ENCODE measurements at regions not wholly inside any gene's neighbourhood (a gene's known extent, or its start where the extent isn't known, plus 50 kb on each side); places are given as distances from the start of the nearest gene placed in this dataset.

DNA sequence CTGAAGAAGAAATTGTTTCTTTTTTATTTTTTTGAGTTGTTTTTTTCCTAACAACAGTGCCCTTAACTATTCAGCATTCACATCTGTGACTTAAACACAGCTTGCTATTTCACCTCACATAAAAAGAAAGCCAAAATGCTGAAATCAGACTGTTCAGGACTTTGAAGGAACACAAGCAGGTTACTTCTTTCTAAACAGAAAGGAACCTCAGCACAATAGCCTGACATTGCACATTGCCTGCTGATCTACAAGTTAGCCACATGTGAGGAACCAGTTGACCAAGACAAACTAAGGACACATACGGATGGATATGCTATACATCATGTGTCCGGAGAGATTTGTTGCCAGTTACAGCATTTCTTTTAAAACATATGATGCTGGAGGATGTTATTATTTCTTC is 331.1 kb downstream of the FSIP2 start:
- no peak for DNase-seq (ENCODE audit: low read depth)

DNA sequence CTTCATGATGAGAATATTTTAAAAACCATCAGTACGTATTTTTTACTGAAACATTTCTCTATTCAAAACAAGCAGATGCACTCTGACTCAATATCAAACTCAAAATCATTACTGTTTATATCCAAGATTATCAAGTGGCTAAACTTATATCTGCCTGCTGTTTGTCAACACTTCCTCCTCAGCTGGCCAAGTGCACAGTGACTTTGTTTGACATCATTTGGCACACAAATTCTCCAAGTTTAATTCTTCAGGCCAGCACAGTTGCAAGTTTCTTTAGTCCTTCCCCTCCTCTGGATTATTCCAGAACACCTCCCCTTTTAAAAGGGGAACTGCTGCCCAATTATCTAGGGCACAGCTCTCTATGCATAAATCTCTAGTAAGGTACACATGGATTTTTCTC is 346.6 kb downstream of the FSIP2 start:
- no peak for DNase-seq (ENCODE audit: low read depth)

DNA sequence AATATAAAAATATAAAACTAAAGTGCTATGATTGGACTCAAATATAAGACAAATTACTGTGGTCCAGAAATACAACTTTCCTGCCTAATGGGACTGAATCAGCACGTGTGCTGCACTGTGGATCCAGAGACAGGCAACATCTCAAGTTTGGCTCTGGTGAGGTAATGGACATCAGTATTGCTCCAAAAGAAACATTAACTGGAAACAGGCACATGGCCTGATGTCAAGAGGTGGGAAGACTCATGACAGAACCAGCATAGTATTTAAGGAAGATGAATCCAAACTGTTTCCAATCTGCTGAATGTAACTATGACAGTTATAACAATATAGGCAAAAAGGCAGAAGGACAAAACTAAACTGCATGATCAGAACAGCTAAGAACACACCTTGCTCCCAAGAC is 354.6 kb downstream of the FSIP2 start:
- no peak for DNase-seq (ENCODE audit: low read depth)

DNA sequence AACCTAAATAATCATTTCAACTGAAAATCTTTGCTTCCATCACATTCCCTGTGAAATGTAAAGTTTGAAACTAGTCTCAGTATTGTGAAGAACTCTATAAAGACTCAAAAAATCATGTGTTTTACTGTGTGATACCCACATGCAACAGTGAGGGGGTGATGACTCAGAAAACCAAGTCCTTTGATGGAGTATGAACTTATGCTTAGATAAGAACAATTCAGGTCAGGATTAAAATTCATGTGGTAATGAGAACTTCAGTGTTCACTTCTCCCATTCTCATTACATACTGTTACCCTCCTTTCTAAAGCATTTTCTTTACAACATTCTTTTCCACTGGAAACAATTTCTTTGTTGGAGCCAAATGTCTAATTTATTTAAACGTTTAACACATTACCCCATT is 360.2 kb downstream of the FSIP2 start:
- DNase-seq (ENCODE audit: low read depth) = no peak

DNA sequence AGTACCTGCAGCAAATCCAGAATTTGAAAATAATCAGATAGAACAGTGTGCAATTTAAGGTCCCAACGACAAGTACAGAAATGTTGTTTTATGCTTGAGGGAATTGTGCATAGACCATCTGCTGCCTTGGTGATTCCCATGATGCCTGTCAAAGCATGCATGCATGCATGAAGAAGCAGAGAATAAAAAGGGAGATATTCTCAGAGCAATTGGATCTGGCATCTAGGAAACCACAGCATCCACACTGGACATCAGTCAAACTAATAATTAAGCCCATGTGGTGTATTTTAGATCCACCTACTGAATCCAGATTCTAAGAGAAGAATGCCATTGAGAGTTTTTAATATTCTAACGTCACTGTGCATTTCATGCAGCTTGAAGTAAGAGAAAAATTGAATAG is 361.2 kb downstream of the FSIP2 start:
- DNase-seq (ENCODE audit: low read depth) = no peak

DNA sequence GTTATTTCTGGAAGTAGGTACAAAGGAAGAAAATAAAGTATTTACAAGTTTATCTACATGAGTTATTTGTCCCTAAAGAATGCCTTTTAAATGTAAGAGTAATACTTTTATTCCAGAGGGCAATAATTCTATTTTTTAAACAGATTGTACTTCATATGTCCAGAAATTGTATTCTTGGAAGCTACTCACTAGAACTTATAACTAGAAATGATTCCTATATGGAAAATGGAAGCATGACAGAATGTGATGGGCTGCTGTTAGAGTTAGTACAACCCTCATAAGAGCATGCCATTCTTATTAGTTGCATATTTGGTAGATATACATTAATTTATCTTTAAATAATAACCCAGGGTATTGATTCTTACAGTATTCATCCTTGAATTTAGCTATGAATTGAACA is 362.0 kb downstream of the FSIP2 start:
- no peak for DNase-seq (ENCODE audit: low read depth)

DNA sequence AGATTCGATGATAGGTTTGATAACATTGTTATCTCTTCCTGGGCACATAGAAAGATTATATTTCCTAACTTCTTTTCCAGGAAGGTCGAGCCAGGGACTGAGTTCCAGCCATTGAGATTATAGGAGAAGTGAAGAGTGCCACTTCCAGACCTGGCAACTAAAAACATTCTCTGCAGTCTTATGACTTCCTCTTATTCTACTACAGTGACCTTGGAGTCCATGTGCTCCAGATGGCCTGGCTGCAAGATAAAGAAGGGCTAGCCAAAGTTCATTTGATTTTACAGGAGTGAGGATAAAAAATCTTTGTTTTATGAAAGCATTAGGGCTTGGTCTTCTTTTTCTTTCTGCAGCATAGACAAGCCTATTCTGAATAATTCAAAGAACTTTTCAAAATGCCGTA is 363.0 kb downstream of the FSIP2 start:
- no peak for DNase-seq (ENCODE audit: low read depth)

DNA sequence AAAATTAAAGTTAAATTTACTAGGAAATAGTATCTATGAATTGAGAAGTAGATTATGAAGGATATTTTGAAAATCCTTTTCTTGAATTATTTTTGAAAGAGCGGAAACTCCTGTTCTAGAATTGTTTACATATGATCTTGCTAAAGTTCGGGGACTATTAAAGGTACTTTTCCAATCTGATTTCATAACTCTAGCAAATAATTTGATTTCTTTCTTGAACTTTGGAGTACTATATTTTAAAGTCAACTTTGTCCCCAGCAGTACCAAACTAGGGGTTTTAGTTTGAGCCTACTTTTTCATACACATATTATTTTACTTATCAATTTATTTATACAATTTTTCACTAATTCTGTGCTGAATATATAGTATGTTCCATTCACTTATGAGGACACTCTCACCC is 364.7 kb downstream of the FSIP2 start:
- no peak for DNase-seq (ENCODE audit: low read depth)

DNA sequence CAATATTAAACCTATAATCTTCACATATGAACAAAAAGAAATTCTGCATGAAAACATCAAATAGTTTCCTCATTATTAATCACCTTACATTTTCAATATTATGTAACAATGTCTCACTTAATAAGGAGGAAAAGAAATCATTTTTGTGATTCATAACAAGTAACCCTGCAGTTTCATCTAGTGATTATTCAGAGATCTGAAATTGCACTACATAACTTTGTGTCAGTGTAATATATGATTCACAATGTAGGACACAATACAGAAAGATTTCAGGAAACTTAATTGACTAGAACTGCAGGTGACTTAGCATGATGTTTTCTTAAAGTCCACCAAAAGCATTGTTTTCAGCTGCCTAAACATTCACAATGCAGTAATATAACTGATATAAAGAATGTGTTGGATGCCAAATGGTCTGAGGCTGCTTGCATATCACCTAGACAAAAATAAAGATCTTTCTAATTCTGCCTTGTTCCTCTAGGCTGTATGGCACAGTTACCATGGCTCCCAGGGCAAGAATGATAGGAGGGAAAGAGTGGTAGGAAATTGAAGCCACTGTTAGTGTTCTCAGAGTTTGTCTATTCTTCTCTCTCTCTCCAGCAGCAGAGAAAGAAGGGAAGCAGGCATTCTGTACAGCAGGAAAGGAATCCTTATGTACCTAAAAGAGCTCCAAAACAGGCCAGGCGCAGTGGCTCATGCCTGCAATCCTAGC is 366.6 kb downstream of the FSIP2 start:
- no peak for DNase-seq (ENCODE audit: low read depth)

DNA sequence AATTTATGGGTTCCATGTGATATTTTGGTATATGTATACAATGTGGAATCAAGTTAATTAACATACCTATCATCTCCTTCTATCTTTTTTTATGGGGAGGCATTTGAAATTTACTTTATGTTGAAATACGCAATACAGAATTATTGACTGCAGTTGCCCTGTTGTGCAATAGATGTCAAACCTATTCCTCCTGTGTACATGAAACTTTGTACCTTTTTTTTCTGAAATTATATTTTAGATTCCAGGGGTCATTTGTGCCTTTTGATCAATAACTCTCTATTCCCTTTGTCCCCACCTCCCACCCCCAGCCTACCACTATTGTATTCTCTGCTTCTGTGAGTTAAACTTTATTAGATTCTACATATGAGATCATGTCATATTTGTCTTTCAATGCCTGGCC is 369.9 kb downstream of the FSIP2 start:
- DNase-seq (ENCODE audit: low read depth) = no peak

DNA sequence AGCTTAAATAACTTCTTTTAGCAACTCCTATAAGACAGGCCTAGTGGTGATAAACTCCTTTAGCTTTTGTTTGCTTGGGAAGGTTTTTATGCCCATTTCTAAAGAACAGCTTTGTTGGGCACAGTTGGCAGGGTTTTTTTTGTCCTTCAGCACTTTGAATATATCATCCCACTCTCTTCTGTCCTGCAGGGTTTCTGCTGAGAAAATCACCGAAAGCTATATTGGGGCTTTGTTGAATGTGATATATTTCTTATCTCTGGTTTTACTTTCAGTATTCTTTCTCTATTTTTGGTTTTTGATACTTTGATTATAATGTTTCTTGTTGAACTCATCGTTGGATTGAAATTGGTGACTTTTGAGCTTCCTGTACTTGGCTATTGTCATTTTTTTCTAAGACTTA is 372.8 kb upstream of the ZC3H15 start:
- DNase-seq (ENCODE audit: low read depth) = no peak

DNA sequence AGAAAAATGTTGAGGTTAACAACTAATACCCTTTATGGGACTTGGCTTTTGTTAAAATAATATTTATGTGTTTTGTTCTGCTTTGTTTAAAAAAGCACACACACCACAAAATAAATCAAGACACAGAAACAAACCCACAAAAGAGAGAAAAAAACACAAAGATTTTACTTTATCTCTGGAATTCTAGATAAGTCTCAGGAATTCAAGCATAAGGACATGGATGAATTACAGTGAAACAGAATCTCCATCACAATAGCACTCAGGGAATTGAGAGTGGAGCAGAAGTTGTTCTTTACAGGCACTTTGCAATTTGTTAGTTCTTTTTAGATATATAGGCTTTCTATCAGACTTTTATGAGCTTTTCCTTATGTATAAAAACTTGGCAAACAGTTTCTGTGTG is 360.9 kb upstream of the ZC3H15 start:
- no peak for DNase-seq (ENCODE audit: low read depth)

DNA sequence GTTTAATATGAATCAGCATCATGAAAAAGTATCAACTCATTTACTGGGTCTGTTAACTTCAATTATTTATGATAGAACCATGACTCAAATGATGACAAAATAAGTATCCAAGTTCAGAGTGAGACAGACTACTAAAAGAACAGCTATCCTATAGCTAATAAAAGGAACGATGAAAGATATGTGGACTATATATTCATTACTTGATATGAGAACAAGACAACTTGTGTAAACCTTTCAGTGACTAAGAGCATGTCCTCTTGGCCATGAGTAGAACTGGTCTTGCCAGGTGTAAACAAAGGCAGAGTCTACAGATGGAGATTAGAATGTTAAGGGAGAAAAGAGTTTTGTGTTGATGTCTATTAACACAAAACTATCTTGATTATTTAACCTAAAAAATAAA is 360.4 kb upstream of the ZC3H15 start:
- DNase-seq (ENCODE audit: low read depth) = no peak

DNA sequence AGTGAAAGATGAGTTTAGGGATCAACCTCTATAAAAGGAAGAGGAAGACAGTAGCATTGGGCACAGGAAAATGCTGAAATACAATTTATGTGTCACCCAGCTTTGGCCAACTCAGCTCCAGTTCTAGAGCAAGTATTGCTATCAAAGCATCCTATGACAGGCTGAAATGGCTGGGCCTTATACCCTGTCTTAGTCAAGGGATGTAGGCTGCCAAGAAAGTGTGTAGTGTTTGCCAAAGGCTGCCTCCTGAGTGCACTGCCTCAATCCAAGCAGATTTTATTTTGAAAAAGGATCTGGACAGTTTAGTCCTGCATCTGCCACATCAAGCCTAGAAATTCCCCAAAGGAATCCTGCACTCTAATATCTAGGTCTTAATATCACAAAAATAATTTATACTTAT is 359.9 kb upstream of the ZC3H15 start:
- DNase-seq (ENCODE audit: low read depth) = no peak

DNA sequence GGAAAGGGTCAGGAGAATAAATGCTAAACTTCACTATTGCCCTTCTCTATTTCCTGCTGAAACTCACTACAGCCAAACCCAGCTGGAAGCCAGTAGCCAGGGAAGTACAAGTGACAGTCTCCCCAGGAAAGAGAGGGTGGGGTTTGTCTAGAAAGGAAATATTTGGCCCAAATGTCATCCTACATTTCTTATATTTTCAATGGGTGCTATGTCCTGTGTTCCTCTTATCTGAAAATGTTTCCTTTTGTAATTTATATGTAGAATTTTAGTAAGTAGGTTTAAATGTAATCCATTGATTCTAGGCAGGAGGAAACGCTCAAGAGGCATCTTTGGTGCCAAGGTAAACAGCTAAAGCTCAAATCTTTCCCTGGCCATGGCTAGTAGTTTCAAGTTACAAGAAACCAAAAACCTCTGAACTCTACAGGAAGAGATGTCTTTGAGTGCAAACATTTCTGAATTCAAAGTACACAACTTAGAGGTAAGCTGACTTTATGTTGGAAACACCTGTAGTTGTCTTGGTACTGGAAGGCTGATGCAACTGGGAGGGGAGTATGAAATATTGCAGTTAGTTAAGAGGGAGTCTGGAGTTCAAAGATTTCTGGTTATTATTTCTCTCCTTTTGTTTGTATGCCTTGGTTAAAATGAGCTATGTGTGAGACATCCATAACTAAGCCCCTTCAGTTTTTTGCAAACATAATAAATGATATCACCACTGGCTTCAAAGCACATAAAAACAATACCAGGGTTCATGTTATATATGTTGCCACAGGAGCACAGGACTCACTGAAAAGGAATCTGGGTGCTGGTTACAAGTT is 356.1 kb upstream of the ZC3H15 start:
- peak; percentile 24 for DNase-seq (ENCODE audit: low read depth)

DNA sequence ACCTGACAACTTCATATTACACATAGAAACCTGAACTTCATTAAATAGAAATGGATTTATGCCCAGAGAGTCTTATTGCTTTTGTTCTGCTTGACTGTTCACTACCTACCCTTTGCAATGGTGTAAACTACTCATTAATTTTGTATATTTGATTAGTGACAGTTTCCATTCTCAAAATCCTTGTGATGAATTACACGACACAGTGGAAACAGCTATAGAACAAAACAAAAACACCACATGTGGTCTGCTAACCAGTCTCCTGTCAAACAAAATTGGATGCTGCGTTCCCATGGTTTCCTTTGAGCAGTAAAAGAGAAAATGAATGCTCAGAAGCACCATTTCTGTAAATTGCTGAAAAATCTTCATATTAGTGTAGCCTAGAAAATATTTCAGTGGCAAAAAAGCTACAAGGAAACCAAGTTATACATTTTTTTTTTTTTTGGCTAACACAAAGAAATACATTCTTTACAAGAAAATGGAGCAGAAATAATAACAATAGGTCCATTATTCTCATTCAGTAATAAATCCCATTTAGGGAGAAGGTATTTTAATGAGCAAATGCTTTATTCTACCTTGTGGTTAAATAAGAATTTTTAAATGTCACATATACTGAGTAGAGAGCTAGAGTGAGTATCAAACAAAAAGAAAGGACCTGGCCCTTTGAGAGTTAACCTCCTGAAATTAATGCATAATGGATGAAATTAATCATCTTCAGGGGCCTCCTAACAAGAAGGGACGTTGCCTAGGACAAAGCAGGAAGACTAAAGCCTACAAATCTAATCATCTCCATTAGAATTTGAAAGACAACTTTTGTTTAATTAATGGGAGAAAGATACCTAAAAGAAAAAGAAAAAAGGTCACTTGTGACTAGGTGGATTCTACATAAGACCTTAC is 355.1 kb upstream of the ZC3H15 start:
- DNase-seq (ENCODE audit: low read depth) = peak; percentile 1

DNA sequence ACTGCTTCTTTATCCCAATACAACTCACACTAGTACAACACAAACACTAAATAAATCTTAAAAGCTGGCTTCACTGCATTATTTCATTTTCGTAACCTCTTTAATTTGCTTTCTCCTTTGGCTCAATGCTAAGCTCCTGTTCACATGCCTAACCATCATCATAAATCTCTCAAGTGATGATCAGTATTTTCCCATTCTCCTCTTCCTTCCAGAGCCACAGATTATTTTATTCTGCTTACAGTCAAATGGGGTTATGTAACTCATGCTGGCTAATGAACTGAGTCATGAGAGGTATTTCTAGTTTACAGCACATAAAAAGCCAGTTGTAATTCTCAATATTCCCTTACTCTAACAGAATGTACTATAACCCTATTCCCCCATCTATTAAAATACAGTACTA is 350.4 kb upstream of the ZC3H15 start:
- DNase-seq (ENCODE audit: low read depth) = no peak

DNA sequence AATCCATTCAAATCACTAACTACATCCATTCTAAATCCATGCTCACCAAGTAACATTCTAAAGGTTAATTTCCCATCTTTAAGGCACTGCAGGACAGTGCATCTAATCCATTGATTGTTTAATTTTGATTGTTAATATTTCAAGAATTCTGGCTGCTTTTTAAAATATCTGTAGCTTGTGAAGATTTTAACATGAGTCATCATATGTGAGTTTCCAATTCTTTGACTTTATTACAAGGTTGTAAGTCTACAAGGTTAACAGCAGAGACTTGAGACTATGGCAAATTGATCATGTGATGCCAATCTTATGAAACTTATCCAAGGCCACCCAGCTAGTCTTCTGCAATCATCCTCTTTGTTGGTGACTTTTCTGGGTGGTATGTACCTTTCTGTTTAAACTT is 349.2 kb upstream of the ZC3H15 start:
- no peak for DNase-seq (ENCODE audit: low read depth)

DNA sequence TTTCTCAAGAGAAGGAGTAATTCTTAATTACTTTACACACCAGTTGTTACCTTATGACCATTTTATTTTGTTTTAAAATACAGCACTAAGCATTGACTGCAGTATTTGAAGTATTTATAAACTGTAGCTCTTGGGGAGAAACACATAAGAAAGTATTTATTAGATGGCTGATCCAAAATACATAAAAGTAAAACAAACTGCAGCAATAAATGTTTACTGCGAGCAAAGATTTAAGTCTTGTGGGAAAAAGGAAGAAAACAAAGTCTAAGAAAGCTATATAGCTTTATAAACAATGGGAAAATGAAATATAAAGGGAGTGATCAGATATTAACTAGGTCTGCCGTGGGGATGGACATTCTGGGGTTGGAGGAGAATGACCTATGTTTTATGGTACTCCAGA is 347.2 kb upstream of the ZC3H15 start:
- no peak for DNase-seq (ENCODE audit: low read depth)

DNA sequence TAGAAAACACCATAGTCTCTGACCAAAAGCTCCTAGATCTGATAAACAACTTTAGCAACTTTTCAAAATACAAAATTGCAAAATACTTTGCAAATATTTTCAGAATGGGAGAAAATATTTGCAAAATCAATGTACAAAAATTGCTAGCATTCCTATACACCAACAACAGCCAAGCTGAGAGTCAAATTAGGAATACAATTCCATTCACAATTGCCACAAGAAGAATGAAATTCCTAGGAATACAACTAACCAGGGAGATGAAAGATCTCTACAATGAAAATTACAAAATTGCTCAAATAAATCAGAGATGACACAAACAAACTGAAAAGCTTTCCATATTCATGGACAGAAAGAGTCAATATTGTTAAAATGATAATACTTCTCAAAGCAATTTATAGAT is 327.0 kb upstream of the ZC3H15 start:
- no peak for DNase-seq (ENCODE audit: low read depth)

DNA sequence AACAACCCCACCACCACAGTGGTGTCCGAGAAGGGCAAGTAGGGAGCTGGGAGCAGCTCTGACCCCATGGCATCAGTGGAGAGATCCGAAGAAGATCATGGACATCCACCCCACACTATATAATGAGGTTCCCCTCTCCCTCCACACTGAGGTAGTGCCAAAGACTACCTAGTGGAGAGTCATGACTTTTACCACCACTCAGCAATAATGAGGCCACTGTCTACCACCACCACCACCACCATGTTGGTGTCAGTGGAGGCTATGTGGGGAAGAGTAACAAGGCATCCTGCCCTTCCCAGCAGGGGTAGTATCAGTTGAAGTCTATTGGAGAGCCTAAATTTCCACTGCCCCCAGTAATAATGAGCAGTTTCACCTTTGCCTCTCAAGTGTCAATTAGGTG is 321.7 kb upstream of the ZC3H15 start:
- no peak for DNase-seq (ENCODE audit: low read depth)

DNA sequence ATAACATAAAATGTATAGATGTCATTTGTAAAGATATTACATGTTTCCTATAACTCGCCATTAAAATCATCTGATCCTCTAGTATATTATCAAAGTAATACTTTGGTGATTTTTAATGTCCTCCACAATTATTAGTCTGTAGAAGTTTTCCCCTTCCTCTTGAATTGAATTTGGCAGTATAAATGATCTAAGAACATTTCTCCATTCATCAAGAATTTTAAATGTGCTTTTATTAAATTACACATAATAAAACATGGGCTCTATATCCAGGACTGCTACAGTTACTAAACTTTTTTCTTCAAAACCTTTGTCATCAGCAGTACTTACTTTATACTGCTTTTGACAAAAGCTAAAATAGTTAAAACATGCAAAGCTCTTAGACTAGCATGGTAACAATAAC is 315.4 kb upstream of the ZC3H15 start:
- DNase-seq (ENCODE audit: low read depth) = no peak

DNA sequence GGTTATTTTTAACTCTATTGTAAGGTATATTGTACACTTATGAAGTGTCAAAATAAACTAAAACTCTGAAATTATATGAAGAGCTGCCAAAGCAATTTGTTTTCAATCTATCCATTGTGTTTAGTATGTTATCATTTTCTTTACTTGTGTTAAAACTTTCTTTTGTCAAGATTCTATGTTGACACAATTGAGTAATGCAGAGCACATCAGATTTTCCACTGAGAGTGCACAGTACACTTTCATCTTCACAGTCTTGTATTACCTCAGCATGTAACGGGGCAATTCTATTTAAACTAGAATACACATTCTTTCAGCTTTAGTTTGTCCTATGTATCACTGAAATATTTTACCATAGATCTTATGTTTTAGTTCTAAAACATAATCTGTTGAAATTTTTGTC is 304.4 kb upstream of the ZC3H15 start:
- DNase-seq (ENCODE audit: low read depth) = no peak

All from M059J (cell line).